ENCODE measurements at regions not wholly inside any gene's neighbourhood (a gene's known extent, or its start where the extent isn't known, plus 50 kb on each side); places are given as distances from the start of the nearest gene placed in this dataset.
"Not testable (repeated sequence)": the region's sequence is repeated elsewhere in the genome, so short reads cannot be mapped to it uniquely, and the experiment has no call there.

DNA sequence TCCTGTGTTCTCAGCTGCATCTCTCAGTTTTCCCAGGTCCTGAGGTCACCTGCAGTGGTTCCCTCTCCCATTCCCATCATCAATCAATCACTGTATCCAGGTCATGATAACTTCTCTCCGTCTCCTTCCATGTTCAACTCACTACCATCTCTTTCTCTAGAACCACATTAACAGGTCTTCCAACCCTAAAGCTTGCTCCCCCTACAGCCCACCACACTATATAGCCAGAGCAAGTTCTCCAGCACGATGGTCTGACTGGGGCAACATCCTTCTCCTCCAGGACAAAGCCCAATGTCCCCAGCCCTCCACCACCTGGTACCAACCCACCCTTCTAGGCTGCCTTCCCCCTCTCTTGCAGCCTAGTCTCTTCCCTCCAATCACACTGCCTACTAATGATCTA, 241.6 kb downstream of the CDK5RAP2 start:
- DNase-seq (ENCODE audit: low read depth in 4 of 4, low spot score in 3 of 4), result no peak

DNA sequence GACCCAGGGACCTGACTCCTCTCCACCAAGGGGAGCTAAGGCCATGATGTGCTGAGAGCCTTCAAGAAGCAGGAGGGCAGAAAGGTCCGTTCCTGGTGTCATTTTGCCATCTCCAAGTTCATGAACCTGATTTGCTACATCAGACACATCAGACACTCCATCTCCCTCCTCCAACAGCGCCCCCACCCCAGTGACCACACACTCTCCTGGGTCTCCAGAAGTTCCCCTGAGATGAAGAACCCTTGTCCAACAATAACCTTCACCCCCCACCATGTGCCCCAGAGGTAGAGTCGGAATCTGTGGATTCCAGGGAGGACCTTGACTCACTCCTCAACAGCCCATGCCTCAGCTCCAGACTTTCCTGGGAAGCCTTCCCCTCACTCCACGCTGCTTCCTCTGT, 242.8 kb downstream of the CDK5RAP2 start:
- DNase-seq (ENCODE audit: low read depth in 4 of 4, low spot score in 3 of 4), result no peak

DNA sequence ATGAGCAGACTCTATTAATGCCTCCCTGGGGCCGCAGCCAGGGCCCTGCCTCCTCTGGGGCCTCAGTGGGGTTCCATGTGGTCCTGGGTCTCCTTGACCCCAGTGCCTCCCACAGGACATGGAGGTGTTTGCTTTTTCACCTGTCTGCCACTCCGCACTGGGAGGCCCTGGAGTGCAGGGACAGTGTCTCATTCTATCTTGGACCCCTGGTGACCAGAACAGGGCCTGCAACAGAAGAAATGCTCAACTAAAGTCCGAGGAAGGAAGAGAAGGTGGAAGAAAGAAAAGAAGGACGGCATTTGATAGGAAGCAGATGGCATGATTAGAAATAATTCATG, 243.2 kb downstream of the CDK5RAP2 start:
- DNase-seq (ENCODE audit: low read depth in 4 of 4, low spot score in 3 of 4), result no peak

DNA sequence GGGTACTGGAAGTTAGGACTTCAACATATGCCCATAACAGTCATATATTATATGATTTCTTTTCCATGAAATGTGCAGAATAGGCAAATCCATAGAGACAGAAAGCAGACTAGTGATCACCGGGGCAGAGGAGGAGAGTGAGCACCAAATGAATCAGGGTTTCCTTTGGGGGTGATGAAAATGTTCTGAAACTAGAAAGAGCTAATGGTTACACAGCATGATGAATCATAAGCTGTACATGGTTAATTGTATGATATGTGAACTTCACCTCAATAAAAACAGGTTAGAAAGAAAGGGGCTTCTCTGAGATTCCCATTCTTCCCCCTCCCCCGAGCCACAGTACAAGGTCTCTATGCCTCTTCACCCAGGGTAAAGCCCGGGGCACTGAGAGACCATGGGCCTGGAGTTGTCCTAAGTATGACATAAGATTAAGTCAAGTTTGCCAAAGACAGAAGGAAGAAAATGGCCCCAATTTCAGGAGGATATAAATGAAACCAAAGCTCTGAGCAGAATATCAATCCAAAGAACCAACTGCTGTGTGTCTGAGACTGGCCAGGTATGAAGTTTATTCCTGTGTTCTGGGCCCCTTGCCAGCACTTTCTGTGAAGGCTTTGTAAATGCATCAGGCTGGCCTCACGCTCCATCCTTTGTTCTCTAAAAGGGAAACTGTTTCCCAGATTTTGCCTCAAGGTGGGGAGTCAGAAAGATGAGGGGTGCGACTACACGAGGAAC, 243.8 kb downstream of the CDK5RAP2 start:
- no peak for DNase-seq (ENCODE audit: low read depth in 4 of 4, low spot score in 3 of 4)

DNA sequence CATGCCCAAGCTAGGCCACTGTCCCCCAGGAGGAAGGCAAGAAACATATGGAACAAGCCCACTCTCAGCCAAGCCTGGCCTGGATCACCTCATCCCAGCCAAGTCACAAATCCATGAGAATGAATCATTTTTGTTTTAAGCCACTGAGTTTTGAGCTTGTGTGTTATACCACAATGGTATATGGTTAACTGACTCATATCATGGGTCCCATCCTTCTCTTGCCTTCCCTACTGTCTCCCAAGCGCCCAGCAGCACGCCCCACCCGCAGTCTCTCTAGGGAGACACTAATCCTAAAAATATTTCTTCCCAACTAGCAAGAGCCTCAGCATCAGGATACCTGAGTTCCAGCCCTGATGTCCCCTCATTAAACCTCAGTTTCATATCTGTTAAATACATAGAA, 248.1 kb downstream of the CDK5RAP2 start:
- no peak for DNase-seq (ENCODE audit: low read depth in 4 of 4, low spot score in 3 of 4)

DNA sequence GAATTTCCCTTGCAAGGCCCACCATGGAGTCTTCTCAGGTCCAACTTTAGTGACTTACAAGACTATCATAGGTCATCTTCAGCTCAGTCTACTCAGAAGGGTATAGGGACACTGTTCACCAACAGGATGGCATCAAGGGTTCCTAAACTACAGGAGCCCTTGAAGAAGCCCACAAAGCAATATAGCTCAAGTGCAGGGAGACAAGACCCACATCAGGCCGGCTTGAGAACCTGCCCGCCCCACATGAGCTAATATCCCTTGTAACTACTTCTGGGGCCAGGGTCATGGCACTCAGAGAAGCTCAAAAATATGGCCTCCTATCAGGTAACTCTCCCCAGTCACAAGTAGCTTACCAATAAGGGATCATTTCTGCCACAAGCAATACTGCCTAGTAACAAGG, 249.9 kb downstream of the CDK5RAP2 start:
- DNase-seq (ENCODE audit: low read depth in 4 of 4, low spot score in 3 of 4), result no peak

DNA sequence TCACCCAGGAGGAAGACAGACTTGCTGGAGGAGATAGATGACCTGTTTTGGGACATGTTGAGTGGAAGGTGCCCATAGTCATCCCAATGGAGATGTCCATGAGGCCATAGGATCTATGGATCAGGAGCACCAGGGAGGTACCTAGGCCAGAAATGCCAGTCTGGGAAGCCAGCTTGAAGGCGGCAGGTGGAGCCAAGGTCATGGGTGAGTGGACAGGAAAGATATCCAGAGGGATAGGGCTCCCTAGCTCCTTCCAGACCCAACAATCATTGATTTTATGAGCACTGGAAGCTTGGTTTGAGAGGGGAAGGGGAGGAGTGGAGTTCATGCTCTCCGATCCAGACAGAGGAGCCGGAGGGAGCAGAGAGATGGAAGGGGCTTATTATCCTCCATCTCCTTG, 252.6 kb downstream of the CDK5RAP2 start:
- no peak for DNase-seq (ENCODE audit: low read depth in 4 of 4, low spot score in 3 of 4)

DNA sequence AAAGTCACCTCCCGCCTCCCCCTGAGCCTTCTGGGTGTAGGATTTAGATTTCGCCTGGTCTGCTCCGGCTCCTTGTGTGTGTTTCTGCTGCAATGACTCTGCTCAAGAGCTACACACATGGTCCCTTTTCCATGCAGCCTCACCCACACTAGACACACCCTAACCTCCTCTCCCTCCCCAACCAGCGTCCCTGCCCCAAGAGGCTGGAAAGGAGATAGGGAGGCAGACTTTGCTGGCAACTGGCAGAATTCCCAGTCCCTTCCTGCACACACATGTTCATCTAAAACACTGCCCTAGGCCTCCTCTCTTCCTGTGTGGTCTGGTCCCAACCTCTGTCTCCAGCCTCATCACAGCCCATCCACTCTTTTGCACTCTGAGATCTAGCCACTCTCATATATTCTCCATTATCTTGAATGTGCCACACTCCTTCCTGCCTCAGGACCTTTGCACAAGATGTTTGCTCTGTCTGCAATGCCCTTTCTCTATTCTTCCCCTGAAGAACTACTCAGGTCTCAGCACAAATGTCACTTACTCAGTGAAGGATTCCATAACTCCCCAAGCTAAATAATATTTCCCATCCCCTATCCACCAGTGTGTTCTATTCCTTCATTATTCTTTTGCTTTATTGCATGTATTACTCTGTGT, 253.8 kb downstream of the CDK5RAP2 start:
- DNase-seq (ENCODE audit: low read depth in 4 of 4, low spot score in 3 of 4), result no peak

DNA sequence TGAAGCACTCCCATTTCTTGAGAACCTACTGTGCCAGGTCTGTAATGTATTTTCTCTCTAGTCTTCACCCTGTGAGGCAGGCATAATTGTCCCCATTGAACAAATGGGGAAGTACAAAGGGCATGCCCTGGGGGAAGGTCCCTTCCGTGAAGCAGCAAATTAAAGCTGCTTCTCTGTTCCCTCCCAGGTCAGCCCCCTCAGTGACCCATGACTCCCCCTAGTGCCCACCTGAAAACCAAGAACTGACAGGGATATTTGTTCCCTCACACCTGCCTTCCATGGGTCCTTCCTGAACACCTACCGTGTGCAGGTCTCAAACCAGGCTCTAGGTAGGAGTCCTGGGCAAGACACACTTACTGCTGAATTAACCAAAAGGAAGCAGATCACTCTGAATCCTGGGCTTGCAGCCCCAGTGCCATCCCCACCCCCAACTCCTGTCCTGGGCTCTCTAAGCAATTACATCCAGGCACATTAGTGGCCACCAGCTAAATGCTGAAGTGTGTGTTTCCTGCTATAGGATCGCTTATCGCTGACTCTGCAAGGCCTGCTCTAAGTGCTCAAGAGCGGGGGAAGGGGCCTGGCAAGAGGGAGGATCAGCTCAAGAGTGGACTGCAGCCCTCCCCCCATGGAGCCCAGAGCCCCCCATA, 254.8 kb downstream of the CDK5RAP2 start:
- no peak for DNase-seq (ENCODE audit: low read depth in 4 of 4, low spot score in 3 of 4)

DNA sequence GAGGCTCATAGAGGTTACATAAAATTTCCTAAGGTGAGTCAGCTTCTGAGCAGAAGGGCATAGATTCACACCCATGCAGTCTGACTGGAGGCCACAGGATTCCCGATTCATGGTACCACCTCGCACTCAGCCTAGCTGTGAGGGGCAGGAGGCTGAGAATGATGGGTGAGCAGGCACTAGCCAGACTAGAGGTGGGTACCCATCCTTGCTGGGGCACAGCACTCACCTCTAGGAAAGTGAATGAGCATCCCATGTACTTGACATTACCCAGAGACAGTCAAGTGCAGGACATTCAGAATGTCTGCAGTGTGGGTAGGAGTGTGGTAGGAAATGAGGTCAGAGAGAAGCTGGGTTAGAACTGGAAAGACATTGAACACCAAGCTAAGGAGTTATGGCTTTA, 255.5 kb downstream of the CDK5RAP2 start:
- no peak for DNase-seq (ENCODE audit: low read depth in 4 of 4, low spot score in 3 of 4)

DNA sequence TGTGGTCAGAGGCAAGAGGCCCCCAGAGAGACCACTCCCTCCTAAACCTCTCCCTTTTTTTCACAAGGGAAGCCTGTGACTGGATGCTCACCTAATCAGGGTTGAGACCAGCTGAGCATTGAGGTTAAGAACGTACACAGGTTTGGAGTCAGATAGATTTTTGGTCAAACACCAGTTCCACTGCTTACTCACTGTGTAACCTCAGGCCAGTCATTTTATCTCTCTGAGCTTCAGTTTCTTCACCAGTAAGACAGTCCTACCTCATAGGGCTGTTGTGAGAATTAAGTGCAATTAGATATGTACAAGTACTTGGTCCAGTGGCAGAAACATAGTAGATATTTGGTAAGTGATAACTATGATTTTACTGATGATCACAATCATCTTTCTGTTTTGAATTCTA, 256.8 kb downstream of the CDK5RAP2 start:
- DNase-seq (ENCODE audit: low read depth in 4 of 4, low spot score in 3 of 4), result no peak

DNA sequence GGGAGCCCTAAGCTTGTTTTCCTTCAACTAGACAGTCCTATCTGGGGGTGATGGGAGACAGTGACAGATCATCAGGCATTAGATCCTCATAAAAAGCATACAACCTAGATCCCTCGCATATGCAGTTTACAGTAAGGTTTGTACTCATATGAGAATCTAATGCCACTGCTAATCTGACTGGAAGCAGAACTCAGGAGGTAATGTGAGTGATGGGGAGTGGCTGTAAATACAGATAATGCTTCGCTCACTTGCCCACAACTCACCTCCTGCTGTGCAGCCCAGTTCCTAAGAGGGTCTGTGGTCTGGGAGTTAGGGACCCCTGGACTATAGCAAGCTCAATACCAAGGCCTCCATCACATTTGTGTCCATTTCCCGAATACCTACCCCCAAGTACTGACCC, 260.5 kb downstream of the CDK5RAP2 start:
- DNase-seq (ENCODE audit: low read depth in 4 of 4, low spot score in 3 of 4), result no peak

DNA sequence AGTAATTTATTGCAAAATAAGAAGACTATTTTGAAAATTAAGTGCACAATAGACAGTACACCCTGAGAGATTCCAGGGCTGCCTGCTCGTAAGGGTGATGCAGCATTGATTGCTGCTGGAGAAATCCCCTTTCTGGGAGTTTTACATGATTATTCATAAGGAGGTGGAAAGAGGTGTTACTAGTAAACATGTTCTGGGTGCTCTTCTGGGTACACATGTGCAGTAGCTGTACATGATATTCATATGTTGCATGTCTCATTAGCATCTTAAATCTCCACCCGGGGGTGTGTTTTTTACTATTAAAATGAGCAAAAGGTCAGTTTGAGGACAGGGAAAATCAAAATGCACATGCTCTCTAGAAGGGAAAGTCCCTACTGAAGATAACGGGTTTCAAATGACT, 264.8 kb downstream of the CDK5RAP2 start:
- no peak for DNase-seq (ENCODE audit: low read depth in 4 of 4, low spot score in 3 of 4)

DNA sequence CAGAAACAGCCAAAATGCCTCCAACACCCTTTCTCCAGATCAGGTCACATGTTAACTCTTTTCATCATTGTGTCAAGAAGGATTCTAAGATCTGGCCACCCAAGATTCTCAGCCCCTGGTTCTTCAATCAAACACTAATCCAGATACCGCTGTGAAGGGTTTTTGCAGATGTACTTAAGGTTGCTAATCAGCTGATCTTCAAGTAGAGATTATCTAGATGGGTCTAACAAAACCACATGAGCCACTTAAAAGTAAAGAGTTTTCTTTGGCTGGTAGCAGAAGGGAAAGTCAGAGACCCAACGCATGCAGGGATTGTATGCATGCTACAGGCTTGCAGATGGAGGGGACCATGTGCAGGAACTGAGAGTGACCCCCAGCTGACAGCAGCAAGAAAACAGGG, 267.9 kb downstream of the CDK5RAP2 start:
- no peak for DNase-seq (ENCODE audit: low read depth in 4 of 4, low spot score in 3 of 4)

DNA sequence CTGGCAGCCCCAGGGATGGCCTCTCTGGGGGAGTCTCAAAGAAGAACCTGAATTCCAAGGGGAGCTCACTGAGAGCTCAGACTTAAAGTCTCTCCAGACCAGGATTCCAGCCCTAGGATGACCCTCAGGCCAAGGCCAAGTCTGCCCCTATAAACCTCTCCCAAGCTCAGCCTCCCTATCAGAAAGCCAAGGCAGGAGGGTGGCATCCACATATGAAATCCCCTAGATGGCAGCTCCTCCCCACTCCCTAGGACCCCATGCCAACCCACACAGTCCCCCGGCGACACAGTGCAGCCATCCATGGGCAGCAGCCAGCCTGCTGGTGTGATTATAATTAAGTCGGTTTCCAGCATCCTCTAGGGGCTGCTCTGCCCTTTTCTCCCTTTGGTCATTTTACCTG, 269.9 kb downstream of the CDK5RAP2 start:
- no peak for DNase-seq (ENCODE audit: low read depth in 4 of 4, low spot score in 3 of 4)

DNA sequence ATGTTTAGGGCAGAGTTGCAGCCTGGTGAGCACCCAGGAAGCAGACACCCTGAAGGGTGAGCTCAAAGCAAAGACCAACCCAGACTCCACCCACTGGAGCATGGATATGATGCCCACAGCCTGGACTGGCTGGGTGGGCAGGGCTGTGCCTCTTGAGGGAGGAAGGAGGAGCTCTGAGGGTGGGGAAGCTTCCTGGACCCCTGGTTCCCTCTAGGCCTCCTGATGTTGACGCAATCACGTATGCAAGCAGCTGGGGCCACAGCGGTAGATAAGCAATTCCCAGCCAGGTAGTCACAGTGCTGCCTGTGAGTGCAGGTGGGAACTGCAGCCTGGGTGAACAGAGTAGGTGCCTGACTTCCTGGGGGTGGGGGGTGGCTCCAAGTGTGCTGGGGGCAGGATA, 271.5 kb downstream of the CDK5RAP2 start:
- no peak for DNase-seq (ENCODE audit: low read depth in 4 of 4, low spot score in 3 of 4)

DNA sequence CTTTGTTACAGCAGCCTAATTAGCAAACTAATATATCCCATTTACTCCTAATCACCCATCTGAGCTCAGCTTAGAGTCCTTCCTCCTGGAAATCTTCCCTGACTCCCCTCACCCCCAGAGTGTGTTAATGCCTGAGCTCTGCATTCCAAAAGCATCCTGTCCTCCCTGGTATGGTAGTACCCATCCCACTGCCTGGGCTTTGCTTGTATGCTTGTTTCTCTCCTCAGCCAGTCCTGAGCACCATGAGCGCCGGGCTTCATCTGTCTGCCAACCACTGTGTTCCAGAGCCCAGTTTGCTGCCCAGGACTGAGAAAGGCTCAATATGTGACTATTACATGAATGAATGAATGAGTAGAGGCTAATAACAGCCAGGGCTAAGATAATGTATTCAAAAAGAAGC, 272.4 kb downstream of the CDK5RAP2 start:
- no peak for DNase-seq (ENCODE audit: low read depth in 4 of 4, low spot score in 3 of 4)

DNA sequence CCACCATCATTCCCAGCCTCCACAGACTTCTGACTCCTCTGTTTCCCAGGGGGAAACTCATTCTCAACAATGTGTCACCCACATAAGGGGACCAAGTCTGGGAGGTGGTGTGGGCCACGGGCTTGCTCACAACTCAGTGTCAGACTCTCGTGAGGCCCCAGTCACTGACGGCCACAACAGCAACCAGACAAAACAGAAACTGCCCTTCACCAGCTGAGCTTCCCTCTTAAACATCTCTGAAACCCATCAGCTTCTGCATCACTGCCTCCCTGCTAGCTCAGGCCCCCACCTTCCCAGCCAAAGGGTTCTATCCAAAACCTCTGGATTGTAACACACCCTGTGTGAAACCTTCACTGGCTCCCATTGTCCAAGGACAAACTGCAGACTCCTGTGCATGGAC, 273.4 kb downstream of the CDK5RAP2 start:
- no peak for DNase-seq (ENCODE audit: low read depth in 4 of 4, low spot score in 3 of 4)

DNA sequence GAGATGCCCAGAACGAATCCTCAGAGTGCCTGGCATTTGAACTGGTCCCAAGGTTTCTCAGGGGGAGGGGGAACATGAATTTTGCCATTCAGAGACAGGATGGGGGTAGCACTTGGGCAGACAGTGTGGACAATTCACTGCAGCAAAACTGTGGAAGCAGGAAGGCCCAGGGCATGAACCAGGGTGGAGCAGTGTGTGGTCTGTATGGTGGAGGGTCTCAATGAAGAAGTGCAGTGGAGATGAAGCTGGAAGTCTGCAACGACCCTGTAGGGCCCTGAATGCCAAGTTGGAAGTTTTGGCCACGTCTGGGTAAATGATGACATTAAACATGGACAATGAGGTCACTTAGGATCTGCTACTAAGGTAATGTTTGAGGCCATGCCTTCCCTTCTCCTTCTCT, 273.9 kb downstream of the CDK5RAP2 start:
- no peak for DNase-seq (ENCODE audit: low read depth in 4 of 4, low spot score in 3 of 4)

DNA sequence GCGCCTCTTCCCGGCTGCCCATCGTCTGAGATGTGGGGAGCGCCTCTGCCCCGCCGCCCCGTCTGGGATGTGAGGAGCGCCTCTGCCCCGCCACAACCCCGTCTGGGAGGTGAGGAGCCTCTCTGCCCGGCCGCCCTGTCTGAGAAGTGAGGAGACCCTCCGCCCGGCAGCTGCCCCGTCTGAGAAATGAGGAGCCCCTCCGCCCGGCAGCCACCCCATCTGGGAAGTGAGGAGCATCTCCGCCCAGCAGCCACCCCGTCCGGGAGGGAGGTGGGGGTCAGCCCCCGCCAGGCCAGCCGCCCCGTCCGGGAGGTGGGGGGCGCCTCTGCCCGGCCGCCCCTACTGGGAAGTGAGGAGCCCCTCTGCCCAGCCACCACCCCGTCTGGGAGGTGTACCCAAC, 275.1 kb downstream of the CDK5RAP2 start:
- DNase-seq (ENCODE audit: low read depth in 4 of 4, low spot score in 3 of 4), result not testable (repeated sequence)

DNA sequence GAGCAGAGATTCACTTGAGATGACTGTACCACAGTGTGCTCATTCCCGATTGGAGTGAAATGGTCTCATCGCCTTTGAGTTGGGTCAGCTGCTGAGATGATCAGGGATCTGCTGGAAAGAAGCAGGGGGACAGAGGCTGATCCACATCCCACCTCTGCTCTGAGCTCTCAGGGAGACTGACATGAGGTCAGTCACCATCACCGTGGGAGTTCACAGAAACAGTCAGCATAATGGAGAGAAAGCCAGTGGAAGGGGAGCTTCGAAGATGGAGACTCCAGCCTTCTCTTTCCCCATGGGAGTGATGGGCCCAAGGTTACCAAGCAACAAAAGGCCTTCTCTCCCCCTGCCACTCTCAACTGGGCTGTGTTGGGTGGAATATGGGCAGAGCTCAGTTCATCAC, 276.4 kb downstream of the CDK5RAP2 start:
- no peak for DNase-seq (ENCODE audit: low read depth in 4 of 4, low spot score in 3 of 4)

DNA sequence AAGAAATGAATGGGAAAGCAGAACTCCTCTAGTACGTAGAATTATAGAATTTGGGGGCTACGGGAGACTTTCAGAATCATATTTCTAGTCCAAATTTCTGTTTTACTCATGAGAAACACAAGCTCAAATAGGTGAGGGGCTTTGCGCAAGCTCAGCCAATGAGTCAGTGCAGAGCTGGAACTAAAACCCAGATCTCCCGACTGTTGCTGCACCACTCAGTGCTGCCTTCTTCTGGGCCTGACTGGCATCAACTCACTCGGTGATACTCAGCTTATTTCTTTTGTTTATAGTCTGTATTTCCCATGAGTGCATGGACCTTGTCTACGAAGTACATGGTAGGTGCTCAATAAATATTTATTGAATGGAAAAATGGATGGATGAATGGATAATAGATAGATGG, 280.2 kb downstream of the CDK5RAP2 start:
- no peak for DNase-seq (ENCODE audit: low read depth in 4 of 4, low spot score in 3 of 4)
